ENCODE measurements at regions not wholly inside any gene's neighbourhood (a gene's known extent, or its start where the extent isn't known, plus 50 kb on each side); places are given as distances from the start of the nearest gene placed in this dataset.
A peak's percentile ranks its signal among the peaks of the same experiment; 100 is the strongest.
"Not testable (repeated sequence)": the region's sequence is repeated elsewhere in the genome, so short reads cannot be mapped to it uniquely, and the experiment has no call there.

- DNase-seq (ENCODE audit: low spot score) = no peak
Measured at GRCh38 chr3:11739706-11740105, 96.0 kb upstream of the VGLL4 start.

DNA sequence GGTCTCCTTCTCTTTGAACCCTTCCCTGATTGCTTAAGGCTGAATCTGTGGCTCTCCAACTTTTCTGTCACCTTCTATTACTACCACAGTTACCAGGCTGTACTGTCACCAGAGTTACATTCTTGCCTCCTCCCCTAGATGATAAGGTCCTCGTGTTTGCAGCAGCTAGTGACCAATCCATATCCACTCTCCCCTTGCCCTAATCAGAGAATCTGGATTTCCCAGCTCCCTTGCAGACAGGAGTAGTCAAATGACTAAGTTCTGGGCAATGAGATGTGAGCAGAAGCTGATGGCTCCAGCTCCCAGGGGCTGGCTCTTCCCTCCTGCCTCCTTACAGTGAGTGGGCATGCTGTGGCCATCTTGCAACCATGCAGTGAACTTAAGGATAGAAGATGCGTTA lies 95.4 kb upstream of the VGLL4 start:
- DNase-seq (ENCODE audit: low spot score) = no peak

DNA sequence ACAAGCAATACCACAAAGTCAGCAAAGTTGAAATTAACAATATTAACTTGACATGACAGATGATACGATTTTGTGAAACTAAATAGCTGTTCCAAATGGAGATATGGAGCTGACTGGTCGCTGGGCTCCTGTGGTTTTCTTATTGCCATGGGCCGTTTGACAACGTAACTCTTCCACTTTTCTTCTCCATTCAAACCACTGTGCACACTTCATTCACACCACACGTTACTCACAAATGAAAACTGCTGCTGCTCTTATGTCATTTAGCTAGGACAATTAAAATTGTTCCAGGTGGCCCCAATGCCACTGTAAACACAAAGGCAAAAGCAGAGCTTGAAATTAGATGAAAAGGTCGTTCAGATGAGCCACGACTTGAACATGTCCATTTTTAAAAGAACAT lies 94.0 kb upstream of the VGLL4 start:
- DNase-seq (ENCODE audit: low spot score) = no peak

DNA sequence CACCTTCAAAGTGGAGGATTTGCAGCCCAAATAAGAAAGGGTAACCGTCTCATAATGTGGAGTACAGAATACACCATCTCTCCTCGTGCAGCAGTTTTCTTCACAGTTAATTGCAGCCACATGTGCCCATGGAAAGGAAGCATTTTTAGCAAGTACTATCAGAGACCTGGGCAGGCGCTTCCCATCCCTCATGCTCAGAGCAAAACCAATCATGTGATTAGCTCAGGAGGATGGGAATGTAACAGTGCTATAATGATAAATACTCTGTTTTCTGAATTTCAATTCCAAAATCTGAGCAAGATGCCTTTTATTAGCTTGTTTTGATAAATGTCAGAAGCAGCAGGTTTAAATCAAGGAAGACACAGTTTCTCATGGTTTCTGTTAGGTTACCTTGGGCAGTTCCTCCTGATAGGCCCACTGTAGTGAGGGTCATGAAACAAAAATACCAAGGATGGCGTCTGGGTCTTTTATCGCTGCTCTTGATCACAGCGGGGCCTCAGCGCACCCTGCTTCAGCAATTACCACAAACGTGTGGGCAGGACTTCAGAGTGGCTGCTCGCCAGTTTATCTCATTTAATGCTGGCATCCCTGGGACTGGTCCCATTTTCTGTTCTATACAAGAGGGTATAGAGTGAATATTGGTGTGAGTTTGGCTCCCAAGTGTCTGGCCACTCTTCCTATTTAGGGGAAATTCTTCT lies 92.6 kb upstream of the VGLL4 start:
- DNase-seq (ENCODE audit: low spot score) = no peak

- DNase-seq (ENCODE audit: low spot score) = no peak
Measured at GRCh38 chr3:11735638-11736037, 91.9 kb upstream of the VGLL4 start.

GRCh38 chr3:11735111-11735510 lies 91.4 kb upstream of the VGLL4 start:
- not testable (repeated sequence) for DNase-seq (ENCODE audit: low spot score)

DNA sequence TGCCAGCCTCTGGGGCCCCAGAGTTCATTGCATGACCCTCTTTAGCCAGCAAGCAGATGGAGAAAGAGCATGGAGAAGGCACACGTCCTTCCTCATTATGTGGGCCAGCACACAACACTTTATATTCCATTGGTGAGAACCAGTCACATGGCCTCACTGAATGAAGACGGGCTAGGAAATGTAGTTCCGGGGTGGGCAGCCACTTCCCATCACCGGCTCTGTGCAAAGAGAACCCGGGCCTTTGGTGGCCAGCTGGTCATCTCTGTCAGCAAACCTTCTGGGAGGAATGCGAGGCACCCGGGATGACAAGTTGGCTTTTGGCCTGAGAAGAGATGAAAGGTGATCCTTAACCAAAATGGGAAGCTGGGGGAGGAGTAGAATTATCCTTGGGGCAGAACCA lies 90.2 kb upstream of the VGLL4 start:
- no peak for DNase-seq (ENCODE audit: low spot score)

DNA sequence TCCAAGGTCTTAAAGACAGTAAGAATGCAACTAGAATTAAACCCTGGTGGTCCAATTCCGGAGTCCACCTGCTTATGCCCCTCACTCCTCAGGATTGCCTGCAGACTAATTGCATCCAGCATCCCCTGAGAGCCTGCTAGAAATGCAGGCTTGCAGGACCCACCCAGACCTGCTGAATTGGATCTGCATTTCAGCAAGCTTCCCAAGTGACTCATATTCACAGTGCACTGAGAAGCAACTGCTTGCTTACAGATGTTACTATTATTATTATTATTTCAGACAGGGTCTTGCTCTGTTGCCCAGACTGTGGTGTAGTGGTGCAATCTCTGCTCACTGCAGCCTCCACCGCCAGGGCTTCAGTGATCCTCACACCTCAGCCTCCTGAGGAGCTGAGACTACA lies 83.5 kb upstream of the VGLL4 start:
- no peak for DNase-seq (ENCODE audit: low spot score)

DNA sequence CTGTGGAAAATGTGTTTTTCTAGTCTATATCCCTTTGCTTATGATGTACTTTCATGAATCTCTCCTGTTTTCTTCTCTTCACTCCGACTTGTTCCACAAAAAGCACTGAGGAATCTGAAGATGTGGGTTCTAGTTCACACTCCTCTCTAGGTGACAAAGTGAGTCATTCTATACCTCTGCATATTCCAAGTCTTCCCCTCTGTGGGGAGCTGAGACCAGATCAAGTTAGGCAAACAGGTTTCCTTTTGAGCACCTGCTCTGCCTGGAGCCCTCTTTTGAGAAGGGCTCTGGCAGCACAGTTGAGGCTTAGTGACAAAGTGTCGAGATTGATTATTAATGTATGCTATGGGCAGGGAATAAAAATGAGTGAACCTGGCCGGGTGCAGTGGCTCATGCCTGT lies 82.4 kb upstream of the VGLL4 start:
- no peak for DNase-seq (ENCODE audit: low spot score)

DNA sequence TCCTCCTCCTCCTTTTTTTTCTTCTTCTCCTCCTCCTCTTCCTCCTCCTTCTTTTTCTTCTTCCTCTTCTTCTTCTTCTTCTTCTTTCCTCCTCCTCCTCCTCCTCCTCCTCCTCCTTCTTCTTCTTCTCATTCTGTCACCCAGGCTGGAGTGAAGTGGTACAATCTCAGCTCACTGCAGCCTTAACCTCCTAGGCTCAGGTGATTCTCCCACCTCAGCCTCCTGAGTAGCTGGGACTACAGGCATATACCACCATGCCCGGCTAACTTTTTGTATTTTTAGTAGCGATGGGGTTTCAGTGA lies 81.6 kb upstream of the VGLL4 start:
- DNase-seq (ENCODE audit: low spot score) = not testable (repeated sequence)

- DNase-seq (ENCODE audit: low spot score) = peak; percentile 31
Measured at GRCh38 chr3:11724615-11725339, 81.1 kb upstream of the VGLL4 start.

GRCh38 chr3:11721479-11721878 lies 77.8 kb upstream of the VGLL4 start:
- DNase-seq (ENCODE audit: low spot score) = no peak

GRCh38 chr3:11720917-11721411 lies 77.2 kb upstream of the VGLL4 start:
- DNase-seq (ENCODE audit: low spot score) = no peak

GRCh38 chr3:11720304-11720898 lies 76.7 kb upstream of the VGLL4 start:
- peak; percentile 37 for DNase-seq (ENCODE audit: low spot score)

- peak; percentile 48 for DNase-seq (ENCODE audit: low spot score)
Measured at GRCh38 chr3:11719406-11720303, 75.9 kb upstream of the VGLL4 start.

DNA sequence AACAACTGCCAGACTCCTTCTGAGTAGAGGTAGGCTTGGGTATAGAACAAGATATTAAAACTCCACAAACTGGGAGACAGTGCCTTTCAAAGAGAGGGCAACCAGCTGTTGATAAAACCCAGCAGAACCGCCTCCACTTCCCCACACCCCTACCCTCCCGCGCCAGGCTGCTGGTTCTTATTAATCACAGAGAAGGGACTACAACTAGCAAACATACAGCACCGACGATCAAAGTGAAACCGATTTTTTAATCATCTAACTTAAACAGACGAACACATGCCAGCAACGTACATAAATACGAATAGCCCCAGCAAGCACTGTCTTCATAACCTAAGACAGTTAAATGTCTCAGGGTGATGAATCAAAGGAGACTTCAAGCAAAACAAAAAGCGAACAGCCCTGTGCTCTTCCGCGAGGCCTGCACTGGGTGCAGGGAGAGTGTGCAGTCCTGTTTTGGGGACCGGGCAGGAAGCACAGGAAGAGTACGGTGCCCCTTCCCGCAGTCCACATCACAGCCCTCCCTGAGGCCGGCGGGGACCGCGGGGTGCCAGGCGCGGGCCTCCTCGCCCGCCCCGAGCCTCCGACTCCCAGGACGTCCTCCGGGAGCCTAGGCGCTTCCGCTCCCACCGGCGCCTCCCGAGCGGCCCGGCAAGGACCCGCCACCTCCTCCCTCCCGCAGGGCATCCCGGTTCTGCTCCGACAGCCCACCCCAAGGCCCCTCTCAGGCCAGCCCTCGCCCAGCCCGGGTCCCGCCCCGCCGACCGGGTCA lies 75.1 kb upstream of the VGLL4 start:
- peak; percentile 49 for DNase-seq (ENCODE audit: low spot score)

- no peak for DNase-seq (ENCODE audit: low spot score)
Measured at GRCh38 chr3:11717768-11718636, 74.3 kb upstream of the VGLL4 start.

DNA sequence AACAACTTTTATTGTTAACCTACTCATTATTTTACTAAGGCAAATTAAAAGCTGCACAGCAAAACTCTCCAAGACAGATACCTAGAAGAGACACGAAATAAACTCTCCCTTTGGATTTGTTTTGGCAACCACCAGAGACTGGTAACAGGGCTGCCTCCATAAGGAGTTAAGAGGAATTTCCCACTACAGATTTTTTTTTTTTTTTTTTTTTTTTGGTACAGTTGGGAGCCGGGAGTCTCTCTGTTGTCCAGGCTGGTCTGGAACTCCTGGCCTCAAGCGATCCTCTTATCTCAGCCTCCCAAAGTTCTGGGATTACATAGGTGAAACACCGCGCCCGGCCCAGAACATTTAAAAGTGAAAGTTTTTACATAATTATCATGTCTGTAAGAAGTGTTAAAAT lies 73.6 kb upstream of the VGLL4 start:
- DNase-seq (ENCODE audit: low spot score) = no peak

- no peak for DNase-seq (ENCODE audit: low spot score)
Measured at GRCh38 chr3:11716573-11717290, 73.0 kb upstream of the VGLL4 start.

DNA sequence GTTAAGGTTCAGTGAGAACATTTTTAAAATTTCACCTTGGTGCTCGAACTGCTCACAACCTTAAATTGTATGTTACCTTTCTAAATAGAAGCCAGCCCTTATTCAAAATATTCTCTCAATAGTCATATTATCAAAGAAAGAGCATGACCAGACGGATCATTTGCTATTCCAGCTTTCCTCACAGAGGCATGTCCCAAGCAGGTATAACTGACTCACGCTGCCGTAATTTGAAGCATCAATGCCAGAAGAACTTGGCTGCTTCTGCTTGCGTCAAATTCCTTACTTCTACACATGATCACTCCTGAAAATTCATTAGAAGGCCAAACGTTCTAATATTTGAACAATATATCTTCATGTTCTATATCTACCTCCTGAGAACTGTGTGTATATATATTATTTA lies 69.5 kb upstream of the VGLL4 start:
- no peak for DNase-seq (ENCODE audit: low spot score)
